ENCODE measurements at regions not wholly inside any gene's neighbourhood (a gene's known extent, or its start where the extent isn't known, plus 50 kb on each side); places are given as distances from the start of the nearest gene placed in this dataset.

GRCh38 chr4:173713026-173713425 is 183.0 kb upstream of the HAND2 start:
- Histone ChIP-seq H3K4me3 (ENCODE audit: extremely low read depth in 1 of 4, insufficient read depth in 2 of 4, low read depth in 3 of 4, low read length in 4 of 4) (no peak overlapping the region), H3K9ac (replicated peaks in 1 of 4; ENCODE audit: extremely low read depth in 1 of 4, low read depth in 3 of 4, low read length in 3 of 4) (no peak overlapping the region), H3K79me2 (ENCODE audit: control insufficient read depth in 1 of 2, insufficient read depth in 2 of 2, low read length in 2 of 2) (no peaks in the 10 kb centered on the region), H4K8ac (ENCODE audit: extremely low read depth, insufficient read depth, low read length) (no peak overlapping the region), H4K5ac (ENCODE audit: insufficient read length, low read depth, low read length) (no peak overlapping the region), H2AK5ac (ENCODE audit: low read depth, low read length) (no peak overlapping the region), H2BK5ac (ENCODE audit: low read depth, low read length) (no peak overlapping the region), H4K20me1 (replicated peaks in 1 of 2; ENCODE audit: control insufficient read depth in 1 of 2, insufficient read depth in 2 of 2, low read length in 2 of 2) (no peaks in the 10 kb centered on the region), H3K27me3 (replicated peaks in 1 of 4; ENCODE audit: control insufficient read depth in 3 of 4, extremely low read depth in 1 of 4, insufficient read depth in 3 of 4, low read length in 3 of 4) (no peaks in the 10 kb centered on the region), H3K9me3 (ENCODE audit: insufficient read depth in 2 of 2, low read depth in 1 of 2, low read length in 1 of 2) (peaks cover 0 to 7% of the 10 kb centered on the region in 2 experiments; a peak in 2 of 4 replicates), H3K27ac (ENCODE audit: low read depth, low read length) (no peak overlapping the region), H3K56ac (replicated peaks; ENCODE audit: insufficient read length, low read depth, low read length) (no peak overlapping the region), H2AFZ (ENCODE audit: low read length) (no peak overlapping the region), H3K23me2 (ENCODE audit: low read depth, low read length) (no peaks in the 10 kb centered on the region; the same call in 1 of the 2 replicates), H3K4me2 (ENCODE audit: insufficient read depth in 1 of 2, low read depth in 2 of 2, low read length in 2 of 2) (no peak overlapping the region), H3K4ac (replicated peaks; ENCODE audit: insufficient read length, low read depth, low read length) (no peak overlapping the region), H3K14ac (ENCODE audit: insufficient read length) (no peak overlapping the region), H3K79me1 (ENCODE audit: low read depth, low read length) (no peaks in the 10 kb centered on the region), H2BK20ac (ENCODE audit: low read length) (no peak overlapping the region), H3K36me3 (ENCODE audit: control insufficient read depth in 2 of 4, insufficient read depth in 4 of 4, low read length in 3 of 4) (no peaks in the 10 kb centered on the region), H2BK15ac (ENCODE audit: low read length) (no peak overlapping the region), H2BK12ac (ENCODE audit: low read depth, low read length) (no peak overlapping the region), H3K4me1 (replicated peaks in 1 of 4; ENCODE audit: control insufficient read depth in 3 of 4, insufficient read depth in 4 of 4, low read length in 3 of 4) (no peaks in the 10 kb centered on the region), H2BK120ac (replicated peaks; ENCODE audit: low read depth, low read length) (no peak overlapping the region), H3K18ac (ENCODE audit: extremely low read depth, low read length) (no peak overlapping the region), H3K23ac (ENCODE audit: insufficient read length) (no peak overlapping the region), H4K91ac (replicated peaks; ENCODE audit: insufficient read length, low read length) (no peak overlapping the region)
- POLR2A ChIA-PET (ENCODE audit: partially characterized antibody): no interaction called here
- 92% methylated on average over 5 of the region's 5 CpGs; no CpG with 5 or more reads in 1 of the 2 experiments for WGBS, 2 experiments (ENCODE audit: extremely low coverage in 1 of 2, insufficient coverage in 1 of 2, insufficient read length in 1 of 2, insufficient replicate concordance in 2 of 2, low coverage in 1 of 2, low lambda C conversion rate in 2 of 2, missing lambda C conversion rate in 1 of 2)
- FAIRE-seq (no peak), DNase-seq (ENCODE audit: low read depth in 1 of 2, low spot score in 2 of 2) (no peak)
- CTCF ChIA-PET (ENCODE audit: partially characterized antibody): no interaction called here
- TF ChIP-seq JUND (IDR thresholded peaks at IDR 0.05; ENCODE audit: low read length) (no peak), POLR2AphosphoS5 (IDR thresholded peaks at IDR 0.05; ENCODE audit: low read depth, low read length) (no peak), ATF3 (IDR thresholded peaks at IDR 0.05; ENCODE audit: insufficient read depth, low read depth, low read length) (no peak), BACH1 (IDR thresholded peaks at IDR 0.05; ENCODE audit: low read length) (no peak), PHF8 (conservative IDR thresholded peaks at IDR 0.05; ENCODE audit: low read depth, low read length) (no peak), MAFK (IDR thresholded peaks at IDR 0.05; ENCODE audit: low read depth, low read length) (no peak), SIX5 (IDR thresholded peaks at IDR 0.05; ENCODE audit: low read depth, low read length) (no peak), SUZ12 (IDR thresholded peaks at IDR 0.05; ENCODE audit: low read length) (no peak), RAD21 (IDR thresholded peaks at IDR 0.05 in 1 of 2, conservative IDR thresholded peaks at IDR 0.05 in 1 of 2; ENCODE audit: low read depth in 2 of 2, low read length in 2 of 2) (no peak), MAX (IDR thresholded peaks at IDR 0.05) (no peak), SIN3A (conservative IDR thresholded peaks at IDR 0.05 in 1 of 2, IDR thresholded peaks at IDR 0.05 in 1 of 2; ENCODE audit: low read depth in 1 of 2, low read length in 2 of 2) (no peak), CBX5 (IDR thresholded peaks at IDR 0.05; ENCODE audit: low read depth, low read length) (no peak), GTF2F1 (IDR thresholded peaks at IDR 0.05; ENCODE audit: borderline replicate concordance, low read depth, low read length) (no peak), TEAD4 (IDR thresholded peaks at IDR 0.05; ENCODE audit: low read depth, low read length) (no peak), ASH2L (IDR thresholded peaks at IDR 0.05; ENCODE audit: low read length) (no peak)
